ENCODE measurements at regions not wholly inside any gene's neighbourhood (a gene's known extent, or its start where the extent isn't known, plus 50 kb on each side); places are given as distances from the start of the nearest gene placed in this dataset.

- no peak for DNase-seq (ENCODE audit: extremely low read depth, low read depth)
Observed at GRCh38 chr4:24071612-24072372, 181.9 kb upstream of the PPARGC1A start.

GRCh38 chr4:24070117-24070516 is 180.3 kb upstream of the PPARGC1A start:
- DNase-seq (ENCODE audit: extremely low read depth, low read depth), result peak; percentile 21

- no peak for DNase-seq (ENCODE audit: extremely low read depth, low read depth)
Observed at GRCh38 chr4:24067367-24068193, 177.7 kb upstream of the PPARGC1A start.

GRCh38 chr4:24065974-24066373 is 176.1 kb upstream of the PPARGC1A start:
- no peak for DNase-seq (ENCODE audit: extremely low read depth, low read depth)

GRCh38 chr4:24063731-24064130 is 173.9 kb upstream of the PPARGC1A start:
- DNase-seq (ENCODE audit: extremely low read depth, low read depth), result no peak

- DNase-seq (ENCODE audit: extremely low read depth, low read depth), result no peak
Observed at GRCh38 chr4:24060932-24061331, 171.1 kb upstream of the PPARGC1A start.

GRCh38 chr4:24059839-24060238 is 170.0 kb upstream of the PPARGC1A start:
- no peak for DNase-seq (ENCODE audit: extremely low read depth, low read depth)

- no peak for DNase-seq (ENCODE audit: extremely low read depth, low read depth)
Observed at GRCh38 chr4:24057915-24058559, 168.2 kb upstream of the PPARGC1A start.

GRCh38 chr4:24056289-24056688 is 166.4 kb upstream of the PPARGC1A start:
- no peak for DNase-seq (ENCODE audit: extremely low read depth, low read depth)

- DNase-seq (ENCODE audit: extremely low read depth, low read depth), result no peak
Observed at GRCh38 chr4:24055623-24056022, 165.8 kb upstream of the PPARGC1A start.

GRCh38 chr4:24054910-24055309 is 165.1 kb upstream of the PPARGC1A start:
- DNase-seq (ENCODE audit: extremely low read depth, low read depth), result no peak

- DNase-seq (ENCODE audit: extremely low read depth, low read depth), result no peak
Observed at GRCh38 chr4:24053934-24054333, 164.1 kb upstream of the PPARGC1A start.

GRCh38 chr4:24044610-24045589 is 155.1 kb upstream of the PPARGC1A start:
- DNase-seq (ENCODE audit: extremely low read depth, low read depth), result no peak

- DNase-seq (ENCODE audit: extremely low read depth, low read depth), result no peak
Observed at GRCh38 chr4:24042094-24042493, 152.2 kb upstream of the PPARGC1A start.

- no peak for DNase-seq (ENCODE audit: extremely low read depth, low read depth)
Observed at GRCh38 chr4:24040811-24041210, 151.0 kb upstream of the PPARGC1A start.

- DNase-seq (ENCODE audit: extremely low read depth, low read depth), result no peak
Observed at GRCh38 chr4:24033626-24034025, 143.8 kb upstream of the PPARGC1A start.

GRCh38 chr4:24032371-24032989 is 142.6 kb upstream of the PPARGC1A start:
- peak; percentile 25 for DNase-seq (ENCODE audit: extremely low read depth, low read depth)

- DNase-seq (ENCODE audit: extremely low read depth, low read depth), result no peak
Observed at GRCh38 chr4:24026596-24026995, 136.7 kb upstream of the PPARGC1A start.

- peak; percentile 18 for DNase-seq (ENCODE audit: extremely low read depth, low read depth)
Observed at GRCh38 chr4:24024605-24025004, 134.8 kb upstream of the PPARGC1A start.

GRCh38 chr4:24024157-24024556 is 134.3 kb upstream of the PPARGC1A start:
- no peak for DNase-seq (ENCODE audit: extremely low read depth, low read depth)
